Hepatocyte (in vitro differentiated cells): ENCODE measurements at regions not wholly inside any gene's neighbourhood (a gene's known extent, or its start where the extent isn't known, plus 50 kb on each side); places are given as distances from the start of the nearest gene placed in this dataset.

Experiments
- DNase-seq: peaks from one replicate; pipeline ENCODE4 v3.0.0-alpha.2; 2016; ENCODE audit warnings: low spot score
- H2AFZ ChIP-seq: fragments of 200-600 bp; sonication (generic); 2 replicates; pipeline ENCODE4 v1.6.0; 2016; ENCODE audit warnings: antibody characterized with exemption, mild to moderate bottlenecking
- H3K27ac ChIP-seq: fragments of 200-600 bp; sonication (generic); 2 replicates; pipeline ENCODE4 v1.5.1; 2016; ENCODE audit warnings: mild to moderate bottlenecking
- H3K27me3 ChIP-seq: fragments of 200-600 bp; sonication (generic); 2 replicates; pipeline ENCODE4 v1.6.1; 2016
- H3K36me3 ChIP-seq: fragments of 200-600 bp; sonication (generic); replicated peaks from 2 replicates; pipeline ENCODE4 v1.5.1; 2016; ENCODE audit warnings: low read depth; ENCODE audit not compliant: insufficient read depth
- H3K4me1 ChIP-seq: fragments of 200-600 bp; sonication (generic); 2 replicates; pipeline ENCODE4 v1.5.1; 2016; ENCODE audit warnings: mild to moderate bottlenecking, moderate library complexity; ENCODE audit not compliant: insufficient read depth
- H3K4me2 ChIP-seq: fragments of 200-600 bp; sonication (generic); 2 replicates; pipeline ENCODE4 v1.6.0; 2016
- H3K4me3 ChIP-seq: fragments of 200-600 bp; sonication (generic); 2 replicates; pipeline ENCODE4 v1.5.1; 2016; ENCODE audit warnings: mild to moderate bottlenecking
- H3K79me2 ChIP-seq: fragments of 200-600 bp; sonication (generic); 2 replicates; pipeline ENCODE4 v1.6.0; 2017; ENCODE audit warnings: mild to moderate bottlenecking
- H3K9me2 ChIP-seq: fragments of 200-600 bp; sonication (generic); replicated peaks from 2 replicates; pipeline ENCODE4 v1.6.0; 2017; ENCODE audit warnings: mild to moderate bottlenecking; ENCODE audit not compliant: insufficient read depth
- H3K9me3 ChIP-seq: fragments of 200-600 bp; sonication (generic); 2 replicates; pipeline ENCODE4 v1.5.1; 2016; ENCODE audit warnings: low read depth, mild to moderate bottlenecking
- H4K20me1 ChIP-seq: fragments of 200-600 bp; sonication (generic); 2 replicates; pipeline ENCODE4 v1.6.0; 2016; ENCODE audit warnings: mild to moderate bottlenecking; ENCODE audit not compliant: insufficient read depth, poor library complexity, severe bottlenecking
- EZH2 ChIP-seq: fragments of 200-600 bp; sonication (generic); IDR thresholded peaks from 2 replicates; pipeline ENCODE4 v1.6.1; 2016; ENCODE audit warnings: antibody characterized with exemption, mild to moderate bottlenecking, borderline replicate concordance
- EZH2phosphoT487 ChIP-seq: fragments of 200-600 bp; sonication (generic); IDR thresholded peaks from one replicate; pipeline ENCODE4 v1.6.1; 2018; ENCODE audit warnings: antibody characterized with exemption, mild to moderate bottlenecking, low read depth, moderate library complexity; ENCODE audit not compliant: unreplicated experiment, severe bottlenecking
- WGBS: methylation state at CpG from one replicate; pipeline ENCODE4 v1.1.6; 2016; ENCODE audit warnings: low lambda C conversion rate; ENCODE audit errors: missing lambda C conversion rate; 5-methylcytosine and 5-hydroxymethylcytosine counted together
- TF ChIP-seq, protein P1 (sequence below): fragments of 200-600 bp; sonication (generic); IDR thresholded peaks from 2 replicates; pipeline ENCODE4 v1.5.1; 2016; ENCODE audit warnings: antibody characterized with exemption, mild to moderate bottlenecking; ENCODE audit not compliant: poor library complexity

- no peak for DNase-seq
These were observed 297.2 kb upstream of the LDB2 start for GRCh38 chr4:17195461-17196275.

DNA sequence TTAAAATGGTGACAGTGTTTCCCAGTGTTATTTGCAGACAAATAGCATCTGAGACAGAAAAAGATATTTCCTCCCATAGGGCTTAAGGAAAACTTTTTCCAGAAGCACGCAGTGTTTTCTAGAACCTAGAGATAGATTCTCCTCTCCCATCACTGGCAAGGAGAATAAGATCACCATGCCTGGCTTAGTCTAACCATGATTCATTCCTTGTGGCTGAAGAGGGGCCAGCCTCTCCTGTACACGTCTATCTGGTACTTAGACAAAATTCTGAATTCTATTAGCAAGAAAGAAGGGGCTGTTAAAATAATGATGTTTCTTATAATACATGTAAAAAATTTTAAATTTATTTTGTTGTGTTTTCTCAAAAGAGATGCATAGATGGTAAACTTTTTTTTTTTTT lies 296.1 kb upstream of the LDB2 start:
- Histone ChIP-seq H3K9me3 (no peaks in the 10 kb centered on the region), H3K9me2 (no peaks in the 10 kb centered on the region), H3K79me2 (no peaks in the 10 kb centered on the region), H3K36me3 (no peaks in the 10 kb centered on the region), H3K27ac (no peak overlapping the region), H3K27me3 (no peaks in the 10 kb centered on the region), H2AFZ (no peak overlapping the region), H3K4me3 (no peak overlapping the region), H3K4me1 (no peaks in the 10 kb centered on the region), H4K20me1 (no peaks in the 10 kb centered on the region), H3K4me2 (no peak overlapping the region)
- WGBS = 84% methylated on average over 2 of the region's 2 CpGs
- no peak for DNase-seq
- TF ChIP-seq, protein P1, sequence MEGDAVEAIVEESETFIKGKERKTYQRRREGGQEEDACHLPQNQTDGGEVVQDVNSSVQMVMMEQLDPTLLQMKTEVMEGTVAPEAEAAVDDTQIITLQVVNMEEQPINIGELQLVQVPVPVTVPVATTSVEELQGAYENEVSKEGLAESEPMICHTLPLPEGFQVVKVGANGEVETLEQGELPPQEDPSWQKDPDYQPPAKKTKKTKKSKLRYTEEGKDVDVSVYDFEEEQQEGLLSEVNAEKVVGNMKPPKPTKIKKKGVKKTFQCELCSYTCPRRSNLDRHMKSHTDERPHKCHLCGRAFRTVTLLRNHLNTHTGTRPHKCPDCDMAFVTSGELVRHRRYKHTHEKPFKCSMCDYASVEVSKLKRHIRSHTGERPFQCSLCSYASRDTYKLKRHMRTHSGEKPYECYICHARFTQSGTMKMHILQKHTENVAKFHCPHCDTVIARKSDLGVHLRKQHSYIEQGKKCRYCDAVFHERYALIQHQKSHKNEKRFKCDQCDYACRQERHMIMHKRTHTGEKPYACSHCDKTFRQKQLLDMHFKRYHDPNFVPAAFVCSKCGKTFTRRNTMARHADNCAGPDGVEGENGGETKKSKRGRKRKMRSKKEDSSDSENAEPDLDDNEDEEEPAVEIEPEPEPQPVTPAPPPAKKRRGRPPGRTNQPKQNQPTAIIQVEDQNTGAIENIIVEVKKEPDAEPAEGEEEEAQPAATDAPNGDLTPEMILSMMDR = no peak
- no peak for TF ChIP-seq EZH2phosphoT487
- TF ChIP-seq EZH2 = no peak

More at GRCh38 chr4:17195461-17196275, 297.2 kb upstream of the LDB2 start:
- Histone ChIP-seq H3K27ac (no peak overlapping the region), H3K27me3 (no peaks in the 10 kb centered on the region), H3K79me2 (no peaks in the 10 kb centered on the region), H3K9me2 (no peaks in the 10 kb centered on the region), H4K20me1 (no peaks in the 10 kb centered on the region), H3K36me3 (no peaks in the 10 kb centered on the region), H3K4me3 (no peak overlapping the region), H3K4me1 (no peaks in the 10 kb centered on the region), H3K9me3 (no peaks in the 10 kb centered on the region), H3K4me2 (no peak overlapping the region), H2AFZ (no peak overlapping the region)
- TF ChIP-seq EZH2phosphoT487 (no peak), EZH2 (no peak)
- TF ChIP-seq, protein P1 = no peak
- 79% methylated on average over 4 of the region's 4 CpGs for WGBS

- Histone ChIP-seq H4K20me1 (no peaks in the 10 kb centered on the region), H3K4me3 (no peak overlapping the region), H3K27me3 (no peaks in the 10 kb centered on the region), H3K79me2 (no peaks in the 10 kb centered on the region), H3K4me2 (no peak overlapping the region), H3K4me1 (peaks cover 3% of the 10 kb centered on the region), H3K9me3 (no peaks in the 10 kb centered on the region), H3K9me2 (no peaks in the 10 kb centered on the region), H3K36me3 (no peaks in the 10 kb centered on the region), H2AFZ (no peak overlapping the region), H3K27ac (no peak overlapping the region)
- TF ChIP-seq, protein P1 = no peak
- TF ChIP-seq EZH2 = no peak
- no peak for TF ChIP-seq EZH2phosphoT487
- DNase-seq = no peak
- WGBS = 76% methylated on average over 3 of the region's 3 CpGs
These were observed 291.3 kb upstream of the LDB2 start for GRCh38 chr4:17189759-17190158.

DNA sequence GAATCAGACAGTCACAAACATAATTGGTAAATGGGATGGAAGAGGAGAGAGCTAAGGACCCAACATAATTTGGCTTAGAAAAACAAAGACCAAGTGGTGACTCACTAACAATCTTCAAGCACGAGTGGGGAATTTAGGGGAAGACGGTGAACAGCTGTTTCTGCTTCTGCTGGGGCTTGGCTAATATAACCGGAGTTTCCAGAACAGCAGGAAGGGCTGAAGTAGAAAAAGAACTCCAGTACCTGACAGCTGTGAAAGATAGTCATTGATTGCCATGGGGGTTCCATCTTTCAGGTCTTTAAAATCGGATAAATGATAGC lies 290.9 kb upstream of the LDB2 start:
- peak; percentile 27 for DNase-seq
- no peak for TF ChIP-seq EZH2
- no peak for TF ChIP-seq EZH2phosphoT487
- TF ChIP-seq, protein P1 = no peak
- Histone ChIP-seq H3K9me2 (no peaks in the 10 kb centered on the region), H3K4me1 (peaks cover 3% of the 10 kb centered on the region), H4K20me1 (no peaks in the 10 kb centered on the region), H3K9me3 (no peaks in the 10 kb centered on the region), H3K79me2 (no peaks in the 10 kb centered on the region), H2AFZ (no peak overlapping the region), H3K36me3 (no peaks in the 10 kb centered on the region), H3K27ac (no peak overlapping the region), H3K4me2 (no peak overlapping the region), H3K4me3 (no peak overlapping the region), H3K27me3 (no peaks in the 10 kb centered on the region)
- 41% methylated on average over 4 of the region's 4 CpGs for WGBS
